PC-3 (cell line): ENCODE measurements at regions not wholly inside any gene's neighbourhood (a gene's known extent, or its start where the extent isn't known, plus 50 kb on each side); places are given as distances from the start of the nearest gene placed in this dataset.

Experiments used
- ATAC-seq: fragments of 200-7000 bp; cut with Tn5 transposase; 2 replicates; pipeline ENCODE4 v1.9.1; 2020; ENCODE audit warnings: mild to moderate bottlenecking, moderate library complexity
- BruUV-seq: library from RNA; stranded (reverse); fragments of 400-500 nt; replicated peaks from 2 replicates; lab custom pipeline; 2021; lab: Mats Ljungman, UMichigan
- CTCF ChIA-PET: fragments of 300-600 bp; sonication (Branson Sonifier 250); formaldehyde crosslinking; loops from one replicate; lab custom pipeline; 2022; ENCODE audit warnings: antibody characterized with exemption; lab: Charles Lee
- POLR2A ChIA-PET: fragments of 300-600 bp; sonication (Branson Sonifier 250); formaldehyde crosslinking; loops from one replicate; lab custom pipeline; 2022; ENCODE audit warnings: antibody characterized with exemption; ENCODE audit not compliant: unreplicated experiment; lab: Charles Lee
- DNase-seq: peaks from one replicate; pipeline ENCODE4 v3.0.0-alpha.2; 2015
- H2AFZ ChIP-seq: fragments of 300-600 bp; sonication (generic); 2 replicates; pipeline ENCODE4 v1.6.0; 2016; ENCODE audit warnings: antibody characterized with exemption, low read length
- H3F3A ChIP-seq: fragments of 300-600 bp; sonication (generic); one replicate; pipeline ENCODE4 v1.6.0; 2017; ENCODE audit warnings: antibody characterized with exemption, low read length, control low read depth, mild to moderate bottlenecking; ENCODE audit not compliant: unreplicated experiment
- H3K27ac ChIP-seq: fragments of 300-600 bp; sonication (generic); 2 replicates; pipeline ENCODE4 v1.5.1; 2016; ENCODE audit warnings: mild to moderate bottlenecking, low read length
- H3K27me3 ChIP-seq: fragments of 300-600 bp; sonication (generic); 2 replicates; pipeline ENCODE4 v1.6.1; 2016; ENCODE audit warnings: low read length, mixed read lengths
- H3K36me3 ChIP-seq: fragments of 300-600 bp; sonication (generic); 2 replicates; pipeline ENCODE4 v1.6.1; 2016; ENCODE audit warnings: low read depth, mixed run types, low read length, mixed read lengths
- H3K4me1 ChIP-seq: fragments of 300-600 bp; sonication (generic); 2 replicates; pipeline ENCODE4 v1.5.1; 2016; ENCODE audit warnings: low read length; ENCODE audit not compliant: insufficient read depth
- H3K4me2 ChIP-seq: fragments of 300-600 bp; sonication (generic); 2 replicates; pipeline ENCODE4 v1.6.0; 2016; ENCODE audit warnings: low read length
- H3K4me3 ChIP-seq: fragments of 300-600 bp; sonication (generic); 2 replicates; pipeline ENCODE4 v1.5.1; 2016; ENCODE audit warnings: mild to moderate bottlenecking, low read length, mixed read lengths
- H3K79me2 ChIP-seq: fragments of 300-600 bp; sonication (generic); 2 replicates; pipeline ENCODE4 v1.6.1; 2017; ENCODE audit warnings: low read length, mixed read lengths
- H3K9ac ChIP-seq: fragments of 300-600 bp; sonication (generic); 2 replicates; pipeline ENCODE4 v1.6.0; 2016; ENCODE audit warnings: mild to moderate bottlenecking, low read length
- H3K9me2 ChIP-seq: fragments of 300-600 bp; sonication (generic); replicated peaks from 2 replicates; pipeline ENCODE4 v1.6.1; 2016; ENCODE audit warnings: mixed run types, low read length, mixed read lengths
- H3K9me3 ChIP-seq: fragments of 300-600 bp; sonication (generic); 2 replicates; pipeline ENCODE4 v1.6.1; 2016; ENCODE audit warnings: low read length, mixed read lengths
- H4K20me1 ChIP-seq: fragments of 300-600 bp; sonication (generic); 2 replicates; pipeline ENCODE4 v1.6.1; 2016; ENCODE audit warnings: low read length, mixed read lengths
- CTCF ChIP-seq: fragments of 300-600 bp; sonication (generic); conservative IDR thresholded peaks from 2 replicates; pipeline ENCODE4 v1.5.1; 2017; ENCODE audit warnings: antibody characterized with exemption, low read depth, mild to moderate bottlenecking, low read length
- EZH2 ChIP-seq: fragments of 300-600 bp; sonication (generic); IDR thresholded peaks from one replicate; pipeline ENCODE4 v1.6.1; 2017; ENCODE audit warnings: antibody characterized with exemption, mild to moderate bottlenecking, low read length; ENCODE audit not compliant: unreplicated experiment
- EZH2phosphoT487 ChIP-seq: fragments of 300-600 bp; sonication (generic); IDR thresholded peaks from 2 replicates; pipeline ENCODE4 v1.6.1; 2018; ENCODE audit warnings: mild to moderate bottlenecking, antibody characterized with exemption, low read length, borderline replicate concordance
- intact Hi-C: fragments of 100-400 bp; cut with micrococcal nuclease; formaldehyde crosslinking; loops from 2 replicates; pipeline ENCODE4 v1.9.0; 2023

DNA sequence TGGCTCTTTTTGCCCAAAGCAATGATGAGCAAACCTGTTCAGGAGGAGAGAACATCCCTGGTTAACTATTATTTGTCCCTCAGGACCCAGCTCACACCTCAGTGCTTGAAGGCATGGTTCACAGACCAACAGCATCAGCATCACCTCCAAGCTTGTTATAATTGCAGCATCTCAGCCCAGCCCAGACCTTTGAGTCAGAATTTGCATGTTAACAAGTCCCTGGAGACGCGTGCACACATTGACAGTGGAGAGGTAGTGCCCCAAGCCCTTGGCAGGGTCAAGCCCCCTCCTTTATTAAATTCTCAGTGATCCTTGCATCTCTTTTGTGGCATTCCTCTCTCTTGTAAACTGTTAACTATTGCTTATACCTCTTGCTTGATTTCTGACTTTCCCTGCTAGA is 488.6 kb downstream of the HAPSTR1 start:
- Histone ChIP-seq H3K27me3 (no peaks in the 10 kb centered on the region), H3K9ac (no peak overlapping the region), H2AFZ (no peak overlapping the region), H3K4me1 (no peaks in the 10 kb centered on the region), H3K4me2 (no peak overlapping the region), H3K27ac (no peak overlapping the region), H3F3A (no peaks in the 10 kb centered on the region), H3K36me3 (no peaks in the 10 kb centered on the region), H3K9me3 (no peaks in the 10 kb centered on the region), H3K79me2 (no peaks in the 10 kb centered on the region), H3K9me2 (no peaks in the 10 kb centered on the region), H3K4me3 (no peak overlapping the region), H4K20me1 (no peaks in the 10 kb centered on the region)
- intact Hi-C loops: no loop called here
- POLR2A ChIA-PET: no interaction called here
- no peak for DNase-seq
- BruUV-seq: no TSS peak
- no peak for TF ChIP-seq CTCF
- TF ChIP-seq EZH2: no peak
- no peak for TF ChIP-seq EZH2phosphoT487
- ATAC-seq: no peak
- CTCF ChIA-PET: no interaction called here

- Histone ChIP-seq H3K9me3 (no peaks in the 10 kb centered on the region), H4K20me1 (no peaks in the 10 kb centered on the region), H3K9me2 (no peaks in the 10 kb centered on the region), H3K27ac (no peak overlapping the region), H3K36me3 (no peaks in the 10 kb centered on the region), H3K9ac (no peak overlapping the region), H3K27me3 (no peaks in the 10 kb centered on the region), H2AFZ (no peak overlapping the region), H3F3A (no peaks in the 10 kb centered on the region), H3K79me2 (no peaks in the 10 kb centered on the region), H3K4me3 (no peak overlapping the region), H3K4me1 (no peaks in the 10 kb centered on the region), H3K4me2 (no peak overlapping the region)
- intact Hi-C loops: no loop called here
- TF ChIP-seq EZH2 (no peak), EZH2phosphoT487 (no peak), CTCF (no peak)
- ChIA-PET CTCF (no interaction called here), POLR2A (no interaction called here)
- no peak for ATAC-seq
- no TSS peak for BruUV-seq
- DNase-seq: no peak
Observed at GRCh38 chr16:9593440-9593839, 502.0 kb downstream of the HAPSTR1 start.

DNA sequence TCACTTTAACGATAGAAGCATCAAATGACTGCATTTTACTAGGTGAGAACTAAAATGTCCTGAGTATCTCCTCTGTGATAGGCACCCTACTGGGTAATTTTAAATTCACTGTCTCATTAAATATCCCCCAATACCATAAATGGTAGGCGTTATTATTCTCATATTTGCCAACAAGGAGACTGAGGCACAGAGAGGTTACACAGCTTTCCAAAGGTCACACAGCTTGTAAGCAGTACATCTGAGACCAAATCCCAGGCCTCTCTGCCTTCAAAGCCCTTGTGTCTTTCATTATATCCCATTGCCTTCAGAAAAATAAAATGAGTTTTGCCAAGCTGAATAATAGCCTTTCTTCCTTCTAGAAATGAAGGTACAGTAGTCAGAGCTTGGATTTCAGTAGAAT is 502.6 kb downstream of the HAPSTR1 start:
- H3K4me1 ChIP-seq: no peaks in the 10 kb centered on the region
- no peak overlapping the region for H2AFZ ChIP-seq
- DNase-seq (no peak), ATAC-seq (no peak)
- no peaks in the 10 kb centered on the region for H3K79me2 ChIP-seq
- ChIA-PET POLR2A (no interaction called here), CTCF (no interaction called here)
- intact Hi-C loops: no loop called here
- no peak overlapping the region for H3K27ac ChIP-seq
- H3K9ac ChIP-seq: no peak overlapping the region
- no peaks in the 10 kb centered on the region for H3K9me3 ChIP-seq
- H4K20me1 ChIP-seq: no peaks in the 10 kb centered on the region
- no peaks in the 10 kb centered on the region for H3F3A ChIP-seq
- no peak overlapping the region for H3K4me2 ChIP-seq
- no peaks in the 10 kb centered on the region for H3K27me3 ChIP-seq
- no peaks in the 10 kb centered on the region for H3K36me3 ChIP-seq
- TF ChIP-seq CTCF (no peak), EZH2phosphoT487 (no peak), EZH2 (no peak)
- no peaks in the 10 kb centered on the region for H3K9me2 ChIP-seq
- BruUV-seq: no TSS peak
- no peak overlapping the region for H3K4me3 ChIP-seq
